GM12878 (cell line): ENCODE measurements at regions not wholly inside any gene's neighbourhood (a gene's known extent, or its start where the extent isn't known, plus 50 kb on each side); places are given as distances from the start of the nearest gene placed in this dataset.

ENCODE experiments used
- ATAC-seq: fragments of 200-7000 bp; cut with Tn5 transposase; 3 replicates; pipeline ENCODE4 v1.9.1; 2020; ENCODE audit warnings: mild to moderate bottlenecking, moderate library complexity
- BruUV-seq: library from RNA; stranded (reverse); fragments of 400-500 nt; replicated peaks from 2 replicates; lab custom pipeline; 2021; lab: Mats Ljungman, UMichigan
- CTCF ChIA-PET: fragments of 300-600 bp; sonication (Branson Sonifier 250); formaldehyde crosslinking; extraction: SDS; loops from one replicate; lab custom pipeline; 2021; ENCODE audit warnings: inconsistent platforms; lab: Yijun Ruan, JAX
- POLR2A ChIA-PET: fragments of 350-600 bp; formaldehyde crosslinking; extraction: SDS; loops from one replicate; lab custom pipeline; 2021; ENCODE audit warnings: inconsistent platforms; lab: Charles Lee
- RAD21 ChIA-PET: fragments of 300-600 bp; sonication (Branson Sonifier 250); formaldehyde crosslinking; loops from one replicate; lab custom pipeline; 2023; ENCODE audit warnings: antibody characterized with exemption; ENCODE audit not compliant: unreplicated experiment; lab: Charles Lee
- SMC1A ChIA-PET: fragments of 300-600 bp; sonication (Branson Sonifier 250); formaldehyde crosslinking; loops from one replicate; lab custom pipeline; 2023; ENCODE audit not compliant: unreplicated experiment, uncharacterized antibody; lab: Charles Lee
- DNase-seq: peaks from one replicate; pipeline ENCODE4 v3.0.0-alpha.2; 2011; ENCODE audit warnings: low read depth, low spot score
- FAIRE-seq: peaks from 3 replicates; lab custom pipeline; 2011; peaks lifted over from hg19 to GRCh38; lab: Jason Lieb, UNC
- H2AFZ ChIP-seq: 2 replicates; pipeline ENCODE4 v1.6.0; 2011; ENCODE audit warnings: low read depth, low read length, control low read depth; ENCODE audit not compliant: control insufficient read depth
- H3K27ac ChIP-seq: 2 replicates; pipeline ENCODE4 v1.5.1; 2011; ENCODE audit warnings: control low read depth; ENCODE audit not compliant: control insufficient read depth, insufficient read depth
- H3K27me3 ChIP-seq, 2 experiments: replicated peaks in 1 of 2; 2 replicates each; pipeline versions ENCODE4 v1.6.0 to v1.6.1; 2011; ENCODE audit warnings: low read length in 1 of 2; ENCODE audit not compliant: control insufficient read depth in 2 of 2, insufficient read depth in 2 of 2
- H3K36me3 ChIP-seq, 2 experiments: 2 replicates each; pipeline ENCODE4 v1.5.1; 2011; ENCODE audit warnings: low read length in 1 of 2; ENCODE audit not compliant: control insufficient read depth in 2 of 2, insufficient read depth in 2 of 2
- H3K4me1 ChIP-seq: 2 replicates; pipeline ENCODE4 v1.6.1; 2011; ENCODE audit warnings: mild to moderate bottlenecking, low read length, moderate library complexity, mixed read lengths; ENCODE audit not compliant: control insufficient read depth, insufficient read depth
- H3K4me2 ChIP-seq: 2 replicates; pipeline ENCODE4 v1.6.0; 2011; ENCODE audit warnings: control low read depth; ENCODE audit not compliant: control insufficient read depth, insufficient read depth
- H3K4me3 ChIP-seq: fragments of 200-600 bp; sonication (generic); 2 replicates; pipeline ENCODE4 v1.5.1; 2016
- H3K79me2 ChIP-seq: 2 replicates; pipeline ENCODE4 v1.6.0; 2011; ENCODE audit warnings: low read length; ENCODE audit not compliant: control insufficient read depth, insufficient read depth
- H3K9ac ChIP-seq: 2 replicates; pipeline ENCODE4 v1.8.0; 2011; ENCODE audit warnings: low read length, control low read depth, mixed read lengths; ENCODE audit not compliant: control insufficient read depth, insufficient read depth
- H3K9me3 ChIP-seq: replicated peaks from 3 replicates; pipeline ENCODE4 v1.5.1; 2011; ENCODE audit warnings: mild to moderate bottlenecking, low read length; ENCODE audit not compliant: control insufficient read depth, insufficient read depth
- H4K20me1 ChIP-seq: 2 replicates; pipeline ENCODE4 v1.6.0; 2011; ENCODE audit not compliant: control insufficient read depth, insufficient read depth
- ASH2L ChIP-seq: fragments of 300-600, 200-600 bp; sonication (generic); IDR thresholded peaks from 2 replicates; pipeline ENCODE4 v1.6.1; 2017; ENCODE audit warnings: low read depth, mild to moderate bottlenecking, borderline replicate concordance
- BCL11A ChIP-seq: IDR thresholded peaks from 2 replicates; pipeline ENCODE4 v1.6.1; 2011; ENCODE audit warnings: low read depth, low read length
- BMI1 ChIP-seq: fragments of 450-650 bp; IDR thresholded peaks from 2 replicates; pipeline ENCODE4 v1.6.1; 2016; ENCODE audit warnings: mild to moderate bottlenecking, moderate library complexity, borderline replicate concordance
- KLF5 ChIP-seq: fragments of 450-650 bp; IDR thresholded peaks from 2 replicates; pipeline ENCODE4 v1.6.1; 2014; ENCODE audit warnings: mild to moderate bottlenecking; ENCODE audit not compliant: partially characterized antibody
- STAT1 ChIP-seq: fragments of 450-650 bp; conservative IDR thresholded peaks from 2 replicates; pipeline ENCODE4 v1.6.1; 2014; ENCODE audit warnings: antibody characterized with exemption, mild to moderate bottlenecking
- STAT3 ChIP-seq: IDR thresholded peaks from 2 replicates; pipeline ENCODE4 v1.6.1; 2011; ENCODE audit warnings: low read depth, low read length, improper control_type of control experiment
- TARDBP ChIP-seq: IDR thresholded peaks from 2 replicates; pipeline ENCODE4 v1.6.1; 2016; ENCODE audit warnings: borderline replicate concordance
- TBL1XR1 ChIP-seq: IDR thresholded peaks from 2 replicates; pipeline ENCODE4 v1.6.1; 2012; ENCODE audit warnings: low read depth, low read length, improper control_type of control experiment
- TCF7 ChIP-seq: IDR thresholded peaks from 2 replicates; pipeline ENCODE4 v1.6.1; 2014; ENCODE audit warnings: antibody characterized with exemption, borderline replicate concordance
- WGBS: methylation state at CpG from one replicate; pipeline ENCODE4 v1.1.6; 2016; ENCODE audit warnings: low lambda C conversion rate; ENCODE audit not compliant: insufficient replicate concordance, insufficient coverage; ENCODE audit errors: missing lambda C conversion rate; 5-methylcytosine and 5-hydroxymethylcytosine counted together
- in situ Hi-C: fragments of 300-500 bp; cut with MboI; formaldehyde crosslinking; loops from 9 replicates; pipeline ENCODE4 v1.14.3; 2018; ENCODE audit warnings: mixed read lengths
- intact Hi-C: fragments of 100-400 bp; cut with micrococcal nuclease; formaldehyde crosslinking; loops from one replicate; pipeline ENCODE4 v1.14.2; 2022; ENCODE audit not compliant: unreplicated experiment
- TF ChIP-seq, protein P1 (sequence below): fragments of 450-650 bp; IDR thresholded peaks from 2 replicates; pipeline ENCODE4 v1.6.1; 2017; ENCODE audit warnings: mild to moderate bottlenecking, low read depth, inconsistent platforms; ENCODE audit not compliant: poor library complexity, severe bottlenecking
- TF ChIP-seq, protein P2 (sequence below): fragments of 450-650 bp; IDR thresholded peaks from 2 replicates; pipeline ENCODE4 v1.6.1; 2017; ENCODE audit warnings: antibody characterized with exemption, mild to moderate bottlenecking, moderate library complexity
- TF ChIP-seq, protein P3 (sequence below): IDR thresholded peaks from 2 replicates; pipeline ENCODE4 v1.6.1; 2012; ENCODE audit warnings: improper control_type of control experiment, low read depth, low read length; ENCODE audit not compliant: insufficient replicate concordance

DNA sequence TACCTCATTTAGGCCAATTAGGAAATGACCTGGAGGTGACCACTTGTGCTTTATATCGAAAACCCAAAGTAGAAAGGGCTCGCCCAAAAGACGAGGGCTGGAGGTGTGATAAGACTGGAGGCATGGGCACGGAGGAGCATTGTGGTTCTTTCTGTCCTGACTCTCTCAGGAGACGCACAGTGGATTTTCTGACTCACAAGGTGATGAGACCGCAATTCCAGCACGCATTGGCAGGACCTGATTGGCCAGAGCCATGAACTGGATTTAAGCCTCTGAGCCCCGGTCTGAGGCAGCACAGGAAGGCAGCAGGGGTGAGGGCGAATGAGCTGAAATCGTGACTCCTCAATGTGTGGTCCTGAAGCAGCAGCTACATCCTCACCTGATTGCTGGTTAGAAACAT, 559.1 kb upstream of the SALL1 start (continued):
- TF ChIP-seq BCL11A, result no peak

DNA sequence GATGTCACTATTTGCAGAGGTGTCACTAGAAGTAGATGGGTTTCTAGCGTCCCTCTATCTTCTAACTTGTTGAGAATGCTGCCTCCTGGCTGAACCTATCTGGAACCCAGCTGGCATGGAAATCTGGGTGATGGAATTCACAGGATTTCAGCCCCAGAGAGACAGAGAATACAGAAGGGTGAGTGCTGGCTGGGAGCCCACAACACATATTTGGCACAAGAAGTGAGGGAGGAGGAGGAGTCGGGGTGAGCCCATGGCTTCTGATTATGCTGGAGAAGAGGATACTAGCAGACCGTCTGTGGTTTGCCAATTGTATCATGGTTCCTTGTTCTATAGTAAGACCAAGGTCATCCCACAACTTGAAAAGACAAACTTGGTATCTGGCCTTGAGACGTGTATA, 557.8 kb upstream of the SALL1 start:
- DNase-seq (no peak), FAIRE-seq (no peak), ATAC-seq (no peak)
- in situ Hi-C loops (no loop called here), intact Hi-C loops (no loop called here)
- CTCF ChIA-PET, result no interaction called here
- Histone ChIP-seq H4K20me1 (no peaks in the 10 kb centered on the region), H3K4me2 (no peak overlapping the region), H3K27me3 (no peaks in the 10 kb centered on the region), H3K9ac (no peak overlapping the region), H3K9me3 (no peaks in the 10 kb centered on the region), H3K4me1 (no peaks in the 10 kb centered on the region), H3K4me3 (no peak overlapping the region), H3K79me2 (no peaks in the 10 kb centered on the region), H3K27ac (no peak overlapping the region), H3K36me3 (no peaks in the 10 kb centered on the region), H2AFZ (no peak overlapping the region)
- SMC1A ChIA-PET, result no interaction called here
- POLR2A ChIA-PET, result no interaction called here
- RAD21 ChIA-PET, result no interaction called here
- 0% methylated on average over 4 of the region's 4 CpGs for WGBS
- no TSS peak for BruUV-seq
- TF ChIP-seq TCF7, result no peak
- TF ChIP-seq ASH2L, result no peak
- TF ChIP-seq, protein P1, sequence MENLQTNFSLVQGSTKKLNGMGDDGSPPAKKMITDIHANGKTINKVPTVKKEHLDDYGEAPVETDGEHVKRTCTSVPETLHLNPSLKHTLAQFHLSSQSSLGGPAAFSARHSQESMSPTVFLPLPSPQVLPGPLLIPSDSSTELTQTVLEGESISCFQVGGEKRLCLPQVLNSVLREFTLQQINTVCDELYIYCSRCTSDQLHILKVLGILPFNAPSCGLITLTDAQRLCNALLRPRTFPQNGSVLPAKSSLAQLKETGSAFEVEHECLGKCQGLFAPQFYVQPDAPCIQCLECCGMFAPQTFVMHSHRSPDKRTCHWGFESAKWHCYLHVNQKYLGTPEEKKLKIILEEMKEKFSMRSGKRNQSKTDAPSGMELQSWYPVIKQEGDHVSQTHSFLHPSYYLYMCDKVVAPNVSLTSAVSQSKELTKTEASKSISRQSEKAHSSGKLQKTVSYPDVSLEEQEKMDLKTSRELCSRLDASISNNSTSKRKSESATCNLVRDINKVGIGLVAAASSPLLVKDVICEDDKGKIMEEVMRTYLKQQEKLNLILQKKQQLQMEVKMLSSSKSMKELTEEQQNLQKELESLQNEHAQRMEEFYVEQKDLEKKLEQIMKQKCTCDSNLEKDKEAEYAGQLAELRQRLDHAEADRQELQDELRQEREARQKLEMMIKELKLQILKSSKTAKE, result no peak
- TF ChIP-seq TARDBP, result no peak
- TF ChIP-seq, protein P2, sequence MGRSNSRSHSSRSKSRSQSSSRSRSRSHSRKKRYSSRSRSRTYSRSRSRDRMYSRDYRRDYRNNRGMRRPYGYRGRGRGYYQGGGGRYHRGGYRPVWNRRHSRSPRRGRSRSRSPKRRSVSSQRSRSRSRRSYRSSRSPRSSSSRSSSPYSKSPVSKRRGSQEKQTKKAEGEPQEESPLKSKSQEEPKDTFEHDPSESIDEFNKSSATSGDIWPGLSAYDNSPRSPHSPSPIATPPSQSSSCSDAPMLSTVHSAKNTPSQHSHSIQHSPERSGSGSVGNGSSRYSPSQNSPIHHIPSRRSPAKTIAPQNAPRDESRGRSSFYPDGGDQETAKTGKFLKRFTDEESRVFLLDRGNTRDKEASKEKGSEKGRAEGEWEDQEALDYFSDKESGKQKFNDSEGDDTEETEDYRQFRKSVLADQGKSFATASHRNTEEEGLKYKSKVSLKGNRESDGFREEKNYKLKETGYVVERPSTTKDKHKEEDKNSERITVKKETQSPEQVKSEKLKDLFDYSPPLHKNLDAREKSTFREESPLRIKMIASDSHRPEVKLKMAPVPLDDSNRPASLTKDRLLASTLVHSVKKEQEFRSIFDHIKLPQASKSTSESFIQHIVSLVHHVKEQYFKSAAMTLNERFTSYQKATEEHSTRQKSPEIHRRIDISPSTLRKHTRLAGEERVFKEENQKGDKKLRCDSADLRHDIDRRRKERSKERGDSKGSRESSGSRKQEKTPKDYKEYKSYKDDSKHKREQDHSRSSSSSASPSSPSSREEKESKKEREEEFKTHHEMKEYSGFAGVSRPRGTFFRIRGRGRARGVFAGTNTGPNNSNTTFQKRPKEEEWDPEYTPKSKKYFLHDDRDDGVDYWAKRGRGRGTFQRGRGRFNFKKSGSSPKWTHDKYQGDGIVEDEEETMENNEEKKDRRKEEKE, result no peak
- TF ChIP-seq, protein P3, sequence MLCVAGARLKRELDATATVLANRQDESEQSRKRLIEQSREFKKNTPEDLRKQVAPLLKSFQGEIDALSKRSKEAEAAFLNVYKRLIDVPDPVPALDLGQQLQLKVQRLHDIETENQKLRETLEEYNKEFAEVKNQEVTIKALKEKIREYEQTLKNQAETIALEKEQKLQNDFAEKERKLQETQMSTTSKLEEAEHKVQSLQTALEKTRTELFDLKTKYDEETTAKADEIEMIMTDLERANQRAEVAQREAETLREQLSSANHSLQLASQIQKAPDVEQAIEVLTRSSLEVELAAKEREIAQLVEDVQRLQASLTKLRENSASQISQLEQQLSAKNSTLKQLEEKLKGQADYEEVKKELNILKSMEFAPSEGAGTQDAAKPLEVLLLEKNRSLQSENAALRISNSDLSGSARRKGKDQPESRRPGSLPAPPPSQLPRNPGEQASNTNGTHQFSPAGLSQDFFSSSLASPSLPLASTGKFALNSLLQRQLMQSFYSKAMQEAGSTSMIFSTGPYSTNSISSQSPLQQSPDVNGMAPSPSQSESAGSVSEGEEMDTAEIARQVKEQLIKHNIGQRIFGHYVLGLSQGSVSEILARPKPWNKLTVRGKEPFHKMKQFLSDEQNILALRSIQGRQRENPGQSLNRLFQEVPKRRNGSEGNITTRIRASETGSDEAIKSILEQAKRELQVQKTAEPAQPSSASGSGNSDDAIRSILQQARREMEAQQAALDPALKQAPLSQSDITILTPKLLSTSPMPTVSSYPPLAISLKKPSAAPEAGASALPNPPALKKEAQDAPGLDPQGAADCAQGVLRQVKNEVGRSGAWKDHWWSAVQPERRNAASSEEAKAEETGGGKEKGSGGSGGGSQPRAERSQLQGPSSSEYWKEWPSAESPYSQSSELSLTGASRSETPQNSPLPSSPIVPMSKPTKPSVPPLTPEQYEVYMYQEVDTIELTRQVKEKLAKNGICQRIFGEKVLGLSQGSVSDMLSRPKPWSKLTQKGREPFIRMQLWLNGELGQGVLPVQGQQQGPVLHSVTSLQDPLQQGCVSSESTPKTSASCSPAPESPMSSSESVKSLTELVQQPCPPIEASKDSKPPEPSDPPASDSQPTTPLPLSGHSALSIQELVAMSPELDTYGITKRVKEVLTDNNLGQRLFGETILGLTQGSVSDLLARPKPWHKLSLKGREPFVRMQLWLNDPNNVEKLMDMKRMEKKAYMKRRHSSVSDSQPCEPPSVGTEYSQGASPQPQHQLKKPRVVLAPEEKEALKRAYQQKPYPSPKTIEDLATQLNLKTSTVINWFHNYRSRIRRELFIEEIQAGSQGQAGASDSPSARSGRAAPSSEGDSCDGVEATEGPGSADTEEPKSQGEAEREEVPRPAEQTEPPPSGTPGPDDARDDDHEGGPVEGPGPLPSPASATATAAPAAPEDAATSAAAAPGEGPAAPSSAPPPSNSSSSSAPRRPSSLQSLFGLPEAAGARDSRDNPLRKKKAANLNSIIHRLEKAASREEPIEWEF, result no peak
- TF ChIP-seq BMI1, result no peak
- no peak for TF ChIP-seq STAT1
- TF ChIP-seq STAT3, result no peak
- no peak for TF ChIP-seq TBL1XR1
- no peak for TF ChIP-seq KLF5
